SIG-M5 treated with dmso at 0.1 percent for 504 hours (cell line): ENCODE measurements at regions not wholly inside any gene's neighbourhood (a gene's known extent, or its start where the extent isn't known, plus 50 kb on each side); places are given as distances from the start of the nearest gene placed in this dataset.

Experiments
- DNase-seq: peaks from one replicate; lab custom pipeline; 2025; ENCODE audit not compliant: unreplicated experiment; lab: John Stamatoyannopoulos, UW

DNA sequence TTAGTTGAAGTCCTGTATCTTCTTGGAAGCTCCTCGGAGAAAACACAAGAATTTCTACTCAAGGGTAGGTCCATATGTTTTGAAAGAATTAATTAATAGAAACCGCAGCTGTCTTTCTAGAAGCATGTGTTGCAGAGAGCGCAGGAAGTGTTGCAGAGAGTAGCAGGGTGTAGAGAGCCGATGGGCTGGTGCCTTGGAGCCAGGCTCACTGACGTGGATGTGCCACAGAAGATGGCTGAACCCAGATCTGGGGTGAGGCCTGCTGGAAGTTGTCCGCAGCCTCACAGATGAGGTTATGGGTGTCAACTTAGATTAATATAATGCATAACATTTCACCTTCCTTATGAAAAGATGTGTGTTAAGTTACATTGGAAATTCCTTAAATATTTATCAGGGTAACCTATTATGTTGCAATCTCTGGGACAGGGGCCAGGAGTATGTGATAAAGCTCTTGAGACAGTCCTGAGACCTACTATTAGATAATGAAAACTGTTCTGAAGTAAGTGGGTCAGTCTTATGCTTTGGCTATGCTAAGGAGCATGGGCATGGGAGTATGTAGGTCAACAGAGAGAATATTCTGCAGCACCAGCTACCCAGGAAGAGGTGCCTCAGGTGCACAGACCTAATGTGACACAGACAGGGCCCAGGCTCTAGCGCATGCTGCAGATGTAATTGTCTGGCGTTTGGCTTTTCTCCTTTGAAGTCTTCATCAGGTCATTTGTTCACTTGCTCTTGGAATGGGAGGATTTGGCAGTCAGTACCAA lies 973.3 kb downstream of the BCL11B start:
- DNase-seq = no peak

DNA sequence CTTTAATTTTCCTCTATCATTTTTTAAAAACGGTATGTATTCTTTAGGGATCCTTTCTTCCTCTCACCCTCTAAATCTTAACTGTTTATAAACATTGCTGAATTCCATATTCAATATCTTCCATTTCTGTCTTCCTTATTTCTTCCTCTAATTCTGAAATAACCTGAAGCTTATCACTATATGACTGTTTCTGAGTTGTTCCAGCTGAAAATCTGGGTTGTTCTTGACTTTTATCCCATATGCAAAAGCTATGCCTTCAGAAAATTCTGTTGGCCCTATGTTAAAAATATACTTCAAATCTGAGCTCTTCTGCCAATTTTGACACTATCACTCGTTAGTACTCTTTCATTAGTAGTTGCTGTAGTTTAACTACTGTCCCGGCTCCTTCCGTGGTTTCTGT lies 970.3 kb downstream of the BCL11B start:
- no peak for DNase-seq

GRCh38 chr14:98304574-98304973 lies 967.4 kb downstream of the BCL11B start:
- DNase-seq = no peak

DNA sequence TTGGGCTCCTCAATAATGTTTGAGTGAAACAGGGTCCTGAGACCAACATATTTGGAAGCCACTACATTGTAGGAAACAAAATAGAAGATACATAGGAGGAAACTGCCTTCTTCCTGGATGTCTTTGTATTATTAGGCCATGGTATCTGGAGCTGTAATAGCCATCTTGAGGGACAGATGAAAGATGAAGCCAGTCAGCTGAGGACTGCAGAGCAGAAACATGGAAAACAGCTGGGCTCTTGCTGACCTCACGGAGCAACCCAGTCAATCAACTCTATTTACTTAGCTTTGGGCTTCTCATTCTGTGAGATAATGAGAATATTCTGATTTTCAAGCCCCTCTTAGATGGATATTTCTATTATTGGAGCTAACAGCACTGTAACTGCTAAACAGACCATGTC lies 962.4 kb downstream of the BCL11B start:
- DNase-seq = no peak

DNA sequence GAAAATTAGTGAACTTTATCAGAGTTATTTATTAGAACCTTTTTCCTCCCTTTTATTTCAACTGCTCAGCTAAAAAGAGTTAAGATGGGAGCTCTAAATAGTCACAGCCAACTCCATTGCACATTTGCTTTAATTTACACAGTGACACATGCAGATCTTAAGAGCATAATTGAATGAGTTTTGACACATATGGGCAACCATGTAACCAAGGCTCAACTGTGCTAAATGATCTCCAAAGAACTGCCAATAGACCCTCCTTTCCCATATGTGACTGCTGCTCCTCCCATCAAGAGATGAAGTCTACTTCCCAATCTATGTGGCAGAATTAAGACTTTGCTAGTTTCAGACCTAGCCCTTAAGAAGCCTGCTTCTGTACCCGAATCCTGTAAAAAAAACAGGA lies 960.0 kb downstream of the BCL11B start:
- DNase-seq = no peak

- DNase-seq = no peak
These were observed 950.2 kb downstream of the BCL11B start for GRCh38 chr14:98321841-98322240.

GRCh38 chr14:98323836-98324235 lies 948.2 kb downstream of the BCL11B start:
- no peak for DNase-seq

DNA sequence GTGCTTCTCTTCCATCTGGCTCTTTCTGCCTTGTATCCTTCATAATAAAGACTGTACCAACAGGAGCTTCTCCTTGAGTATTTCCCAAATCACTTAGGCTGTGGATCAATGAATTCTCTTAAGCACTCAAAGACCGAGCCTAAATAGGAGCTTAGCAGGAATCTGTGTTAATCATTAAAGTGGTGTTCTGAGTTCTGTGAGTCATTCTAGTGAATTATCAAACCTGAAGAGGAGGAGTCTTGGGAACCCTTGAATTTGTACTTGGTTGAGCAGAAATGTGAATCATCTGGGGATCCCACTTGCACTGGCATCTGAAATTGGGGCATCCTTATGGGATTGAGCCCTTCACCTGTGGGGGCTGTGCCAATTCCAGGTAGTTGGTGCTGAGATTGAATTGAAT lies 946.2 kb downstream of the BCL11B start:
- DNase-seq = no peak

DNA sequence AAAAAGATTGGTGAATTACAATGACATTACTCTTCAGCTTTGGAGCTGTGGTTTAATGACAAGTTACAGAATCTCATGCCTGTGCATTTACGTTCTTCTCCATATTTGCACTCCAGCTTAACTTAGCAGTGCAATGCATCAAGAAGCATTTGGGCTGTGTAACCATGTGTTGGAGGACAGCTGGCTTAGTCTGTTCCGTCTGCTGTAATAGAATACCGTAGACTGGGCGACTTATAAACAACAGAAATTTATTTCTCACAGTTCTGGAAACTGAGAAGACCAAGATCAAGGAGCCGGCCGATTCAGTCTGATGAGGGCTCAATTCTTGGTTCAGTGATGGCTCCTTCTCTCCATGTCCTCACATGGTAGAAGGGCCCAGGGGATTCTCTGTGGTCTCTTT lies 943.5 kb downstream of the BCL11B start:
- DNase-seq = no peak

GRCh38 chr14:98334186-98334585 lies 937.8 kb downstream of the BCL11B start:
- DNase-seq = no peak

GRCh38 chr14:98341211-98341610 lies 930.8 kb downstream of the BCL11B start:
- no peak for DNase-seq

GRCh38 chr14:98345161-98345560 lies 926.8 kb downstream of the BCL11B start:
- DNase-seq = no peak

GRCh38 chr14:98347686-98348085 lies 924.3 kb downstream of the BCL11B start:
- no peak for DNase-seq

- DNase-seq = no peak
These were observed 923.5 kb downstream of the BCL11B start for GRCh38 chr14:98348505-98348904.

GRCh38 chr14:98350213-98350612 lies 921.8 kb downstream of the BCL11B start:
- DNase-seq = no peak

GRCh38 chr14:98364961-98365360 lies 907.0 kb downstream of the BCL11B start:
- no peak for DNase-seq

- DNase-seq = no peak
These were observed 905.6 kb downstream of the BCL11B start for GRCh38 chr14:98366429-98366828.

GRCh38 chr14:98368221-98368620 lies 903.8 kb downstream of the BCL11B start:
- no peak for DNase-seq

GRCh38 chr14:98368916-98369315 lies 903.1 kb downstream of the BCL11B start:
- DNase-seq = no peak

DNA sequence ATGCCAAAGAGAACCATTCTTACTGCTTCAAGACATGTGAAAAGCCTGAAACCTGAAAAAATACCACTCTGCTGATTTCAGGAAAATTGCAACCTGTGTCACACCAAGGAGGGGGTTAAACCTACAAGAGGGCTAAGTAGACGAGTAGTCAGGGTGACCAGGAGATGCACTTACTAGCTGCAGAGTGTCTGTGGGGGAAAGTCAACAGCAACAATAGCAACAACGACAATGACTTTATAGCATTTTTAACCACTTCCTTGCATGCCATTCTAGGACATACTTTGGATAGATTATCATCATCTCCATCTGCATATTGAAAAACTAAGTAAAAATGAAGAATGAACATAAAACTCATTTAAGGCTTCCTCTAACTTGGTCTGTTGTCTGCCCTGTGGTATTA lies 902.7 kb downstream of the BCL11B start:
- DNase-seq = no peak

DNA sequence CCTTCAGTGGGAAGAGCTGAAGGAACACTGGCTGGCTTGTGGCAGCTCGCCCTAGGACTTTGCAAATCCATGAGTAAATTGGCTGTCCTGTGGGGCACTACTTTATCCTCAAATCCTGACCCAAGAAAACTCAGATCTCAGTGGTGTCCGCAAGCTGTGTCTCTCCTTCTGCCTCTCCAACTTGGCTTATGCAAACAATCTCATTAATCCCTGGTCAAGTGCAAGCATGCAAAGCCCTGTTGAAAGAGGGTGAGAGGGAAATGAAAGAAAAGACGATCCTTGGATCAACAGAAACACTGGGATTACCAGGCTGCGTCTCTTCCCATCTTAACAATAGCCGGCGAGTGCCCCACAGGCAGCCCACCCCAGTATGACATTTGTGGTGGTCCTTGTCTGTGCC lies 901.6 kb downstream of the BCL11B start:
- DNase-seq = no peak

- no peak for DNase-seq
These were observed 900.9 kb downstream of the BCL11B start for GRCh38 chr14:98371141-98371540.

GRCh38 chr14:98374136-98374535 lies 897.9 kb downstream of the BCL11B start:
- no peak for DNase-seq
